HEK293 (cell line): ENCODE measurements at regions not wholly inside any gene's neighbourhood (a gene's known extent, or its start where the extent isn't known, plus 50 kb on each side); places are given as distances from the start of the nearest gene placed in this dataset.

Experiments used
- CTCF ChIA-PET: fragments of 350-600 bp; formaldehyde crosslinking; extraction: SDS; loops from one replicate; lab custom pipeline; 2021; ENCODE audit warnings: antibody characterized with exemption; lab: Yijun Ruan, JAX
- POLR2A ChIA-PET: fragments of 300-600 bp; formaldehyde crosslinking; extraction: SDS; loops from one replicate; lab custom pipeline; 2020; ENCODE audit warnings: antibody characterized with exemption, inconsistent platforms; lab: Yijun Ruan, JAX
- H3K27ac ChIP-seq: fragments of 200-500 bp; sonication (Bioruptor generic); 2 replicates; pipeline ENCODE4 v1.5.1; 2014; ENCODE audit warnings: low read depth, low read length, control low read depth, inconsistent platforms; ENCODE audit errors: extremely low read depth
- H3K36me3 ChIP-seq, 2 experiments: fragments of 200-500 bp in 1 of 2; sonication (Bioruptor generic) in 1 of 2; 1 replicate in 1 of 2; 2 replicates in 1 of 2; pipeline ENCODE4 v1.5.1; 2014 to 2017; ENCODE audit warnings: inconsistent platforms in 2 of 2, low read length in 2 of 2; ENCODE audit not compliant: control insufficient read depth in 2 of 2, insufficient read depth in 1 of 2
- H3K4me1 ChIP-seq: fragments of 200-500 bp; sonication (Bioruptor generic); 2 replicates; pipeline ENCODE4 v1.5.1; 2014; ENCODE audit warnings: mild to moderate bottlenecking, low read length, inconsistent platforms; ENCODE audit not compliant: control insufficient read depth, insufficient read depth
- H3K4me3 ChIP-seq: 2 replicates; pipeline ENCODE4 v1.5.1; 2011; ENCODE audit warnings: low read depth, mild to moderate bottlenecking, control low read depth, low read length, moderate library complexity
- H3K9me3 ChIP-seq: fragments of 200-500 bp; sonication (Bioruptor generic); 2 replicates; pipeline ENCODE4 v1.5.1; 2014; ENCODE audit warnings: low read depth, low read length, inconsistent platforms; ENCODE audit not compliant: control insufficient read depth, insufficient read depth
- BCL11B ChIP-seq: fragments of 450-650 bp; formaldehyde crosslinking; IDR thresholded peaks from 2 replicates; pipeline ENCODE4 v1.5.1; 2016; ENCODE audit warnings: low read depth, missing biosample characterization, missing genetic modification characterization
- GLIS2 ChIP-seq: fragments of 450-650 bp; formaldehyde crosslinking; IDR thresholded peaks from 2 replicates; pipeline ENCODE4 v1.5.1; 2016; ENCODE audit warnings: missing biosample characterization, missing genetic modification characterization
- INSM2 ChIP-seq: fragments of 450-650 bp; formaldehyde crosslinking; IDR thresholded peaks from 2 replicates; pipeline ENCODE4 v1.5.1; 2016; ENCODE audit warnings: missing biosample characterization, missing genetic modification characterization
- MEIS1 ChIP-seq: sonication (generic); formaldehyde crosslinking; IDR thresholded peaks from 2 replicates; pipeline ENCODE4 v1.8.1; 2022; ENCODE audit warnings: missing genetic modification reagents, mild to moderate bottlenecking, borderline replicate concordance
- RBAK ChIP-seq: fragments of 450-650 bp; formaldehyde crosslinking; IDR thresholded peaks from 2 replicates; pipeline ENCODE4 v1.5.1; 2016; ENCODE audit warnings: missing biosample characterization, missing genetic modification characterization
- ZBTB17 ChIP-seq: fragments of 450-650 bp; formaldehyde crosslinking; IDR thresholded peaks from 2 replicates; pipeline ENCODE4 v1.5.1; 2016; ENCODE audit warnings: missing biosample characterization, missing genetic modification characterization
- ZBTB6 ChIP-seq: fragments of 450-650 bp; formaldehyde crosslinking; IDR thresholded peaks from 2 replicates; pipeline ENCODE4 v1.5.1; 2017; ENCODE audit warnings: missing biosample characterization, missing genetic modification characterization
- ZFHX2 ChIP-seq: fragments of 450-650 bp; formaldehyde crosslinking; conservative IDR thresholded peaks from 2 replicates; pipeline ENCODE4 v1.5.1; 2016; ENCODE audit warnings: missing biosample characterization, missing genetic modification characterization
- ZFP69B ChIP-seq: fragments of 450-650 bp; formaldehyde crosslinking; IDR thresholded peaks from 2 replicates; pipeline ENCODE4 v1.5.1; 2016; ENCODE audit warnings: missing biosample characterization, missing genetic modification characterization
- ZNF132 ChIP-seq: fragments of 450-650 bp; formaldehyde crosslinking; IDR thresholded peaks from 2 replicates; pipeline ENCODE4 v1.5.1; 2017; ENCODE audit warnings: missing biosample characterization, missing genetic modification characterization, borderline replicate concordance
- ZNF133 ChIP-seq: fragments of 450-650 bp; formaldehyde crosslinking; IDR thresholded peaks from 2 replicates; pipeline ENCODE4 v1.5.1; 2016; ENCODE audit warnings: missing biosample characterization, missing genetic modification characterization
- ZNF169 ChIP-seq: fragments of 450-650 bp; formaldehyde crosslinking; IDR thresholded peaks from 2 replicates; pipeline ENCODE4 v1.5.1; 2016; ENCODE audit warnings: missing biosample characterization, missing genetic modification characterization
- ZNF211 ChIP-seq: fragments of 450-650 bp; formaldehyde crosslinking; IDR thresholded peaks from 2 replicates; pipeline ENCODE4 v1.5.1; 2016; ENCODE audit warnings: low read depth, missing biosample characterization, missing genetic modification characterization
- ZNF266 ChIP-seq: fragments of 450-650 bp; formaldehyde crosslinking; IDR thresholded peaks from 2 replicates; pipeline ENCODE4 v1.5.1; 2016; ENCODE audit warnings: missing biosample characterization, missing genetic modification characterization, low read depth
- ZNF311 ChIP-seq: fragments of 450-650 bp; formaldehyde crosslinking; IDR thresholded peaks from 2 replicates; pipeline ENCODE4 v1.5.1; 2017; ENCODE audit warnings: missing biosample characterization, missing genetic modification characterization, borderline replicate concordance
- ZNF335 ChIP-seq: fragments of 450-650 bp; formaldehyde crosslinking; conservative IDR thresholded peaks from 2 replicates; pipeline ENCODE4 v1.5.1; 2016; ENCODE audit warnings: missing biosample characterization, missing genetic modification characterization
- ZNF560 ChIP-seq: fragments of 450-650 bp; formaldehyde crosslinking; IDR thresholded peaks from 2 replicates; pipeline ENCODE4 v1.5.1; 2017; ENCODE audit warnings: missing biosample characterization, missing genetic modification characterization, borderline replicate concordance
- ZNF626 ChIP-seq: fragments of 450-650 bp; sonication (Bioruptor Pico); formaldehyde crosslinking; IDR thresholded peaks from 2 replicates; pipeline ENCODE4 v1.5.1; 2018; ENCODE audit warnings: missing biosample characterization, missing genetic modification characterization, inconsistent platforms
- ZNF704 ChIP-seq: fragments of 450-650 bp; formaldehyde crosslinking; IDR thresholded peaks from 2 replicates; pipeline ENCODE4 v1.5.1; 2016; ENCODE audit warnings: missing biosample characterization, missing genetic modification characterization
- TF ChIP-seq, protein P1 (sequence below): fragments of 450-650 bp; formaldehyde crosslinking; IDR thresholded peaks from 2 replicates; pipeline ENCODE4 v1.5.1; 2017; ENCODE audit warnings: missing biosample characterization, missing genetic modification characterization
- TF ChIP-seq, protein P2 (sequence below): fragments of 450-650 bp; formaldehyde crosslinking; IDR thresholded peaks from 2 replicates; pipeline ENCODE4 v1.5.1; 2016; ENCODE audit warnings: missing biosample characterization, missing genetic modification characterization
- TF ChIP-seq, protein P3 (sequence below): fragments of 450-650 bp; formaldehyde crosslinking; IDR thresholded peaks from 2 replicates; pipeline ENCODE4 v1.5.1; 2016; ENCODE audit warnings: missing biosample characterization, missing genetic modification characterization

GRCh38 chr14:85878874-85879273 lies 348.9 kb downstream of the FLRT2 start (continued):
- no peak for TF ChIP-seq ZNF704 (tag by site-specific recombination)
- TF ChIP-seq RBAK, result no peak
- TF ChIP-seq, protein P1, sequence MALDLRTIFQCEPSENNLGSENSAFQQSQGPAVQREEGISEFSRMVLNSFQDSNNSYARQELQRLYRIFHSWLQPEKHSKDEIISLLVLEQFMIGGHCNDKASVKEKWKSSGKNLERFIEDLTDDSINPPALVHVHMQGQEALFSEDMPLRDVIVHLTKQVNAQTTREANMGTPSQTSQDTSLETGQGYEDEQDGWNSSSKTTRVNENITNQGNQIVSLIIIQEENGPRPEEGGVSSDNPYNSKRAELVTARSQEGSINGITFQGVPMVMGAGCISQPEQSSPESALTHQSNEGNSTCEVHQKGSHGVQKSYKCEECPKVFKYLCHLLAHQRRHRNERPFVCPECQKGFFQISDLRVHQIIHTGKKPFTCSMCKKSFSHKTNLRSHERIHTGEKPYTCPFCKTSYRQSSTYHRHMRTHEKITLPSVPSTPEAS (tag by site-specific recombination), result no peak
- no peak for TF ChIP-seq ZBTB17 (tag by site-specific recombination)
- TF ChIP-seq ZFHX2 (tag by site-specific recombination), result no peak
- TF ChIP-seq ZBTB6 (tag by site-specific recombination), result no peak
- TF ChIP-seq INSM2, result no peak
- TF ChIP-seq ZNF311, result no peak

GRCh38 chr14:85873006-85873405 lies 343.1 kb downstream of the FLRT2 start:
- no peaks in the 10 kb centered on the region for H3K36me3 ChIP-seq
- no peaks in the 10 kb centered on the region for H3K4me1 ChIP-seq
- CTCF ChIA-PET, result interaction anchor here (0.6 to 0.7 kb wide), 4 partner anchors 158 to 1423 kb away, joined by 3 to 5 read pairs (median 4); no protein-coding TSS in a partner anchor
- POLR2A ChIA-PET, result no interaction called here
- no peaks in the 10 kb centered on the region; the same call in 1 of the 2 replicates for H3K9me3 ChIP-seq
- no peak for TF ChIP-seq INSM2
- TF ChIP-seq ZNF560 (tag by site-specific recombination), result no peak
- no peak for TF ChIP-seq ZNF211
- no peak for TF ChIP-seq ZNF626 (tag by site-specific recombination)
- TF ChIP-seq ZNF266 (tag by site-specific recombination), result no peak
- H3K27ac ChIP-seq, result no peak overlapping the region
- no peak overlapping the region for H3K4me3 ChIP-seq

DNA sequence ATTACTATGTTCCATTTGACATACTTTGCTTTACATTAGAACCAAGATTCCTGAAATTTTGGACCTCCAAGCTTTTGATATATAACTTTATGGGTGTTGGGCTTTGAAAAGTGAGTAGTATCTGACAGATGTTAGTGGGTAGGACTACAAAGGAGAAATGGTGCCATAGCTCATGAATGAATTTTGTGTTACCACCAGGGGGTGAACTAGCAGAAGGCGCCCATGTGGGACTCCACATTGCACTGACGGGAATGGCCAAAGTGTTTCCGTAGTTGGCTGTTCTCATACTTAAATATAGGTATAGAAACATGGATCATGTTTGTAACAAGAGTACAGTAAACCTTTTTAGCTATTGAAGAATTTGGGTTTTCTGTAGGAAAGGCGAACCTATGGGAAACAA lies 337.5 kb downstream of the FLRT2 start:
- Histone ChIP-seq H3K36me3 (no peaks in the 10 kb centered on the region), H3K4me1 (no peaks in the 10 kb centered on the region), H3K9me3 (no peaks in the 10 kb centered on the region; the same call in 1 of the 2 replicates), H3K27ac (no peak overlapping the region), H3K4me3 (no peak overlapping the region)
- ChIA-PET CTCF (interaction anchor here (0.6 to 1.7 kb wide), 2 partner anchors 17 to 40 kb away, joined by 3 to 4 read pairs; no protein-coding TSS in a partner anchor), POLR2A (no interaction called here)
- TF ChIP-seq ZNF169 (tag by site-specific recombination) (no peak), BCL11B (tag by site-specific recombination) (no peak), ZNF335 (no peak), ZFP69B (tag by site-specific recombination) (no peak), ZNF132 (tag by site-specific recombination) (no peak), MEIS1 (no peak), GLIS2 (tag by site-specific recombination) (no peak), ZNF133 (tag by site-specific recombination) (no peak)
- TF ChIP-seq, protein P2, sequence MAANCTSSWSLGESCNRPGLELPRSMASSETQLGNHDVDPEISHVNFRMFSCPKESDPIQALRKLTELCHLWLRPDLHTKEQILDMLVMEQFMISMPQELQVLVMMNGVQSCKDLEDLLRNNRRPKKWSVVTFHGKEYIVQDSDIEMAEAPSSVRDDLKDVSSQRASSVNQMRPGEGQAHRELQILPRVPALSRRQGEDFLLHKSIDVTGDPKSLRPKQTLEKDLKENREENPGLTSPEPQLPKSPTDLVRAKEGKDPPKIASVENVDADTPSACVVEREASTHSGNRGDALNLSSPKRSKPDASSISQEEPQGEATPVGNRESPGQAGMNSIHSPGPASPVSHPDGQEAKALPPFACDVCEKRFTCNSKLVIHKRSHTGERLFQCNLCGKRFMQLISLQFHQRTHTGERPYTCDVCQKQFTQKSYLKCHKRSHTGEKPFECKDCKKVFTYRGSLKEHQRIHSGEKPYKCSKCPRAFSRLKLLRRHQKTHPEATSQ (tag by site-specific recombination), result no peak
- TF ChIP-seq, protein P3, sequence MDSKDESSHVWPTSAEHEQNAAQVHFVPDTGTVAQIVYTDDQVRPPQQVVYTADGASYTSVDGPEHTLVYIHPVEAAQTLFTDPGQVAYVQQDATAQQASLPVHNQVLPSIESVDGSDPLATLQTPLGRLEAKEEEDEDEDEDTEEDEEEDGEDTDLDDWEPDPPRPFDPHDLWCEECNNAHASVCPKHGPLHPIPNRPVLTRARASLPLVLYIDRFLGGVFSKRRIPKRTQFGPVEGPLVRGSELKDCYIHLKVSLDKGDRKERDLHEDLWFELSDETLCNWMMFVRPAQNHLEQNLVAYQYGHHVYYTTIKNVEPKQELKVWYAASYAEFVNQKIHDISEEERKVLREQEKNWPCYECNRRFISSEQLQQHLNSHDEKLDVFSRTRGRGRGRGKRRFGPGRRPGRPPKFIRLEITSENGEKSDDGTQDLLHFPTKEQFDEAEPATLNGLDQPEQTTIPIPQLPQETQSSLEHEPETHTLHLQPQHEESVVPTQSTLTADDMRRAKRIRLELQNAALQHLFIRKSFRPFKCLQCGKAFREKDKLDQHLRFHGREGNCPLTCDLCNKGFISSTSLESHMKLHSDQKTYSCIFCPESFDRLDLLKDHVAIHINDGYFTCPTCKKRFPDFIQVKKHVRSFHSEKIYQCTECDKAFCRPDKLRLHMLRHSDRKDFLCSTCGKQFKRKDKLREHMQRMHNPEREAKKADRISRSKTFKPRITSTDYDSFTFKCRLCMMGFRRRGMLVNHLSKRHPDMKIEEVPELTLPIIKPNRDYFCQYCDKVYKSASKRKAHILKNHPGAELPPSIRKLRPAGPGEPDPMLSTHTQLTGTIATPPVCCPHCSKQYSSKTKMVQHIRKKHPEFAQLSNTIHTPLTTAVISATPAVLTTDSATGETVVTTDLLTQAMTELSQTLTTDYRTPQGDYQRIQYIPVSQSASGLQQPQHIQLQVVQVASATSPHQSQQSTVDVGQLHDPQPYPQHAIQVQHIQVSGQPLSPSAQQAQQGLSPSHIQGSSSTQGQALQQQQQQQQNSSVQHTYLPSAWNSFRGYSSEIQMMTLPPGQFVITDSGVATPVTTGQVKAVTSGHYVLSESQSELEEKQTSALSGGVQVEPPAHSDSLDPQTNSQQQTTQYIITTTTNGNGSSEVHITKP (tag by site-specific recombination), result no peak
